Endodermal cell (in vitro differentiated cells): ENCODE measurements at regions not wholly inside any gene's neighbourhood (a gene's known extent, or its start where the extent isn't known, plus 50 kb on each side); places are given as distances from the start of the nearest gene placed in this dataset.

Experiments used
- DNase-seq: peaks from one replicate; pipeline ENCODE4 v3.0.0-alpha.2; 2017
- H3K27ac ChIP-seq: 2 replicates; pipeline ENCODE4 v1.5.1; 2013; ENCODE audit warnings: mild to moderate bottlenecking, low read depth, low read length, moderate library complexity
- H3K27me3 ChIP-seq: 2 replicates; pipeline ENCODE4 v1.6.1; 2013; ENCODE audit warnings: mild to moderate bottlenecking, low read length, moderate library complexity; ENCODE audit not compliant: insufficient read depth, control insufficient read depth, poor library complexity, severe bottlenecking
- H3K36me3 ChIP-seq: 2 replicates; pipeline ENCODE4 v1.7.0; 2013; ENCODE audit warnings: mild to moderate bottlenecking, low read length, moderate library complexity; ENCODE audit not compliant: control insufficient read depth, insufficient read depth
- H3K4me1 ChIP-seq: one replicate; pipeline ENCODE4 v1.7.0; 2013; ENCODE audit warnings: low read length; ENCODE audit not compliant: control insufficient read depth, insufficient read depth
- H3K4me3 ChIP-seq: 2 replicates; pipeline ENCODE4 v1.5.1; 2013; ENCODE audit warnings: mild to moderate bottlenecking, low read length, moderate library complexity
- H3K9ac ChIP-seq: 2 replicates; pipeline ENCODE4 v1.6.1; 2013; ENCODE audit warnings: mild to moderate bottlenecking, low read length, moderate library complexity; ENCODE audit not compliant: poor library complexity, severe bottlenecking; ENCODE audit errors: extremely low read depth
- H3K9me3 ChIP-seq: 2 replicates; pipeline ENCODE4 v1.6.1; 2013; ENCODE audit warnings: mild to moderate bottlenecking, low read length, moderate library complexity; ENCODE audit not compliant: control insufficient read depth
- H3K27ac Mint-ChIP-seq: 2 replicates; pipeline ENCODE4 v1.8.0; 2020; ENCODE audit warnings: mixed read lengths
- H3K27me3 Mint-ChIP-seq: 2 replicates; pipeline ENCODE4 v1.8.0; 2021; ENCODE audit warnings: mild to moderate bottlenecking, mixed read lengths; ENCODE audit not compliant: insufficient read depth
- H3K36me3 Mint-ChIP-seq: 2 replicates; pipeline ENCODE4 v1.8.0; 2020; ENCODE audit warnings: low read depth, mixed read lengths
- H3K4me1 Mint-ChIP-seq: 2 replicates; pipeline ENCODE4 v1.8.0; 2020; ENCODE audit warnings: mixed read lengths
- H3K4me3 Mint-ChIP-seq: 2 replicates; pipeline ENCODE4 v1.8.0; 2020; ENCODE audit warnings: mild to moderate bottlenecking, moderate library complexity, mixed read lengths
- H3K9me3 Mint-ChIP-seq: 2 replicates; pipeline ENCODE4 v1.8.0; 2020; ENCODE audit warnings: mild to moderate bottlenecking, mixed read lengths
- CTCF ChIP-seq: fragments of 200-600 bp; sonication (generic); conservative IDR thresholded peaks from 2 replicates; pipeline ENCODE4 v1.5.0; 2021; ENCODE audit warnings: antibody characterized with exemption, mild to moderate bottlenecking
- WGBS, 2 experiments: methylation state at CpG; one replicate each; pipeline versions ENCODE4 v1.1.5 to v1.1.7; 2013; ENCODE audit warnings: missing lambda C conversion rate in 2 of 2, mixed read lengths in 1 of 2; ENCODE audit not compliant: insufficient coverage in 1 of 2, insufficient read length in 1 of 2; 5-methylcytosine and 5-hydroxymethylcytosine counted together

- no peak for TF ChIP-seq CTCF
- no peak overlapping the region for H3K27ac Mint-ChIP-seq
Measured at GRCh38 chr5:3382782-3383181, 212.8 kb upstream of the IRX1 start.

GRCh38 chr5:3382151-3382550, 213.5 kb upstream of the IRX1 start:
- no peak overlapping the region for H3K9ac ChIP-seq
- H3K9me3 Mint-ChIP-seq = no peaks in the 10 kb centered on the region
- H3K27me3 Mint-ChIP-seq = peaks cover 34% of the 10 kb centered on the region
- no peak overlapping the region for H3K27ac Mint-ChIP-seq
- H3K4me1 Mint-ChIP-seq = peaks cover 4% of the 10 kb centered on the region
- no peak overlapping the region for H3K4me3 Mint-ChIP-seq
- peaks cover 5% of the 10 kb centered on the region for H3K27me3 ChIP-seq
- H3K9me3 ChIP-seq = no peaks in the 10 kb centered on the region
- DNase-seq = no peak
- H3K36me3 Mint-ChIP-seq = no peaks in the 10 kb centered on the region
- no peak for TF ChIP-seq CTCF
- H3K36me3 ChIP-seq = no peaks in the 10 kb centered on the region
- no peak overlapping the region for H3K4me3 ChIP-seq
- H3K27ac ChIP-seq = no peak overlapping the region
- no peaks in the 10 kb centered on the region for H3K4me1 ChIP-seq
- 78 to 82% methylated on average over 10 of the region's 10 CpGs for WGBS, 2 experiments

More at GRCh38 chr5:3382782-3383181, 212.8 kb upstream of the IRX1 start:
- H3K4me1 Mint-ChIP-seq = peaks cover 4% of the 10 kb centered on the region
- no peak for DNase-seq
- Histone ChIP-seq H3K36me3 (no peaks in the 10 kb centered on the region), H3K4me1 (no peaks in the 10 kb centered on the region), H3K27ac (no peak overlapping the region), H3K4me3 (no peak overlapping the region), H3K9ac (no peak overlapping the region), H3K9me3 (no peaks in the 10 kb centered on the region), H3K27me3 (peaks cover 5% of the 10 kb centered on the region)
- H3K27me3 Mint-ChIP-seq = peaks cover 33% of the 10 kb centered on the region
- H3K9me3 Mint-ChIP-seq = no peaks in the 10 kb centered on the region
- WGBS, 2 experiments = 92 to 93% methylated on average over 8 to 9 of the region's 9 CpGs
- H3K4me3 Mint-ChIP-seq = no peak overlapping the region
- H3K36me3 Mint-ChIP-seq = no peaks in the 10 kb centered on the region

GRCh38 chr5:3381206-3381825, 214.3 kb upstream of the IRX1 start:
- TF ChIP-seq CTCF = no peak
- H3K27ac Mint-ChIP-seq = no peak overlapping the region
- 91 to 92% methylated on average over 7 to 15 of the region's 15 CpGs for WGBS, 2 experiments

More at GRCh38 chr5:3381206-3381825, 214.3 kb upstream of the IRX1 start:
- Mint-ChIP-seq H3K9me3 (no peaks in the 10 kb centered on the region), H3K4me3 (no peak overlapping the region), H3K36me3 (no peaks in the 10 kb centered on the region), H3K27me3 (peaks cover 28% of the 10 kb centered on the region), H3K4me1 (peaks cover 4% of the 10 kb centered on the region)
- no peak overlapping the region for H3K27ac ChIP-seq
- H3K36me3 ChIP-seq = no peaks in the 10 kb centered on the region
- no peak overlapping the region for H3K4me3 ChIP-seq
- H3K9ac ChIP-seq = no peak overlapping the region
- DNase-seq = no peak
- no peaks in the 10 kb centered on the region for H3K9me3 ChIP-seq
- H3K27me3 ChIP-seq = no peaks in the 10 kb centered on the region
- H3K4me1 ChIP-seq = no peaks in the 10 kb centered on the region
